Uterus (tissue), 2 donors: ENCODE measurements at regions not wholly inside any gene's neighbourhood (a gene's known extent, or its start where the extent isn't known, plus 50 kb on each side); places are given as distances from the start of the nearest gene placed in this dataset.

Experiments used
- POLR2A ChIP-seq, 2 donors: fragments of 450-650 bp; IDR thresholded peaks; one replicate each; pipeline ENCODE4 v1.6.1; 2016; ENCODE audit warnings: antibody characterized with exemption in 2 of 2, mild to moderate bottlenecking in 1 of 2, moderate library complexity in 1 of 2
- TF ChIP-seq, protein P1 (sequence below), 4 experiments: fragments of 200-600 bp in 2 of 4; fragments of 450-650 bp in 2 of 4; sonication (generic) in 2 of 4; IDR thresholded peaks; one replicate each; pipeline ENCODE4 v1.5.1; 2016 to 2019; ENCODE audit warnings: antibody characterized with exemption in 4 of 4, mild to moderate bottlenecking in 2 of 4, moderate library complexity in 1 of 4

DNA sequence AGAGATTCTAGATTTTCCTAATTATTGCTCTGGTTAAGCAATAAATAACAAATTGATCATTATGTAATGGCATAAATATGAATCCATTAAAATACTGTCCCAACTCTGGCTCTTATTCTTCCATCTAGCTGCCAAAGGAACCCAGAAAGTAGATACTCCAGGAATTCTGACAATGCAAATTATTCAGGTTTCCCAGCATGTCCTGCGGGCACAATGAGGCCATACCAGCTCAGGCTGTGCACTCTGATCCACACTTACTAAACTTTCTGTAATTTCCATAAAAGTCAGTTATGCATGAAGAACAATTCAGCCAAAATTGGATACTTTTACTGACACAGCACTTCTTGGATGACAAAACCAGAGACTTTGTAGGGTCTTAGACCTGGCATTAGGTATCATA is 576.3 kb downstream of the KCNH5 start:
- no peak for TF ChIP-seq POLR2A (IDR thresholded peaks at IDR 0.05)
- TF ChIP-seq, protein P1, sequence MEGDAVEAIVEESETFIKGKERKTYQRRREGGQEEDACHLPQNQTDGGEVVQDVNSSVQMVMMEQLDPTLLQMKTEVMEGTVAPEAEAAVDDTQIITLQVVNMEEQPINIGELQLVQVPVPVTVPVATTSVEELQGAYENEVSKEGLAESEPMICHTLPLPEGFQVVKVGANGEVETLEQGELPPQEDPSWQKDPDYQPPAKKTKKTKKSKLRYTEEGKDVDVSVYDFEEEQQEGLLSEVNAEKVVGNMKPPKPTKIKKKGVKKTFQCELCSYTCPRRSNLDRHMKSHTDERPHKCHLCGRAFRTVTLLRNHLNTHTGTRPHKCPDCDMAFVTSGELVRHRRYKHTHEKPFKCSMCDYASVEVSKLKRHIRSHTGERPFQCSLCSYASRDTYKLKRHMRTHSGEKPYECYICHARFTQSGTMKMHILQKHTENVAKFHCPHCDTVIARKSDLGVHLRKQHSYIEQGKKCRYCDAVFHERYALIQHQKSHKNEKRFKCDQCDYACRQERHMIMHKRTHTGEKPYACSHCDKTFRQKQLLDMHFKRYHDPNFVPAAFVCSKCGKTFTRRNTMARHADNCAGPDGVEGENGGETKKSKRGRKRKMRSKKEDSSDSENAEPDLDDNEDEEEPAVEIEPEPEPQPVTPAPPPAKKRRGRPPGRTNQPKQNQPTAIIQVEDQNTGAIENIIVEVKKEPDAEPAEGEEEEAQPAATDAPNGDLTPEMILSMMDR (IDR thresholded peaks at IDR 0.05): no peak
